ENCODE measurements at regions not wholly inside any gene's neighbourhood (a gene's known extent, or its start where the extent isn't known, plus 50 kb on each side); places are given as distances from the start of the nearest gene placed in this dataset.
"Not testable (repeated sequence)": the region's sequence is repeated elsewhere in the genome, so short reads cannot be mapped to it uniquely, and the experiment has no call there.

DNA sequence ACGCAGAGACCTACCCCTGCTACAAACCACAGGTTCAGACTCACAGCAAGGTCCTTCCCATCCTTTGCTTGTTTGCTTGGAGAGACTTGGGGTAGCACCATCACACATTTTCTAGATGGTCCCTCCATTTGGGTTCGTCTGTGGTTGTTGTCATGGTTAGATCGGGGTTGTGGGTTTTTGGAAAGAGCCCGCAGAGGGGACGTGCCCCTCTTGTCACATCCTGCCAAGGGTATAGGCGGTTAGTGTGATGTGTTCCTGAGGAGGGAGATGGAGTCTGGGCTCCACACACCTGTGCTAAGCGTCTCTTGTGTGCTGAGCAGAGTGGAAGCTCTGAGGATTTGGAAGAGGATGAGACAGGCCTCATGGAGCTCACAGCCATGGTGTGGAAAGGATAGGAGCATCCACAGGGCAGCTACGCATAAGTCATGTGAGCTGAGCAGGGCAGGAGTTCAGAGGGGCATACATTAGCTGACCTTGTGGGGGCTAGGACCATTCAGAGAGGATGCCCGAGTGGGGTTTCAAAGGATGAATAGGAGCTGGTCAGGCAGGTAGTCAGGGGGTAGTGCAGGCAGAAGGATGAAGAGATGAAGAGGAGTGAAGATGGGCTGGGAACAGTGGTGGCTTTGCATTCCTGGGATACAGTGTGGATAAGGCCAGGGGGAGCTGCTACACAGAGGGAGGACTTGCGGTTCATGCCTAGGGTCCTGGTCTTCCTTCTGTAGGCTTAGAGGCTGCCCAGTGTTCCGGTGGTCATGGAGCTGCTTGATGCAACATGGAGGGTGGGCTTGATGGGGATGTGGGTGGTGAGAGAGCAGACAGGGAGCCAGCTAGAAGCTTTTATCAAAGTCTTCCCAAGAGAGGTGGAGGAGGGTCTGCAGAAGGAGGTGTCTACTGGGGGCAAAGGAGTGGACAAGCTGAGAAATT lies 62.9 kb downstream of the ACKR3 start:
- DNase-seq (ENCODE audit: low read depth), result no peak

DNA sequence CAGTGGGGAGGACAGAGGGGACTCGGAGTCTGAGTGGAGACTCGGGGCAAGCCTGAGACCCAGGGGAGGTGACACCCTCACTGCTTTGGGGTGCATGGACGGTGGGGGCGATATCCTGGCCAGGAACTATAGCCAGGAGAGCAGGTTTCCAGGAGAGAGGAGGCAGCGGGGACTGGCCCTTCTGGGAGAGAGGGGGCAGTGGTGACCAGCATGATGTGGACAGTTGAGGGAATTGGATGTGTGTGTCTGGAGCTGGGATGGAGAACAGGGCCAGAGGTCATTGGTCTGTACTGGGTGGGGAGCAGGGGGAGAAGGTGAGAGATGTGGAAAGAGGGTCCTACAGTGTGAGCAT lies 63.6 kb downstream of the ACKR3 start:
- no peak for DNase-seq (ENCODE audit: low read depth)

DNA sequence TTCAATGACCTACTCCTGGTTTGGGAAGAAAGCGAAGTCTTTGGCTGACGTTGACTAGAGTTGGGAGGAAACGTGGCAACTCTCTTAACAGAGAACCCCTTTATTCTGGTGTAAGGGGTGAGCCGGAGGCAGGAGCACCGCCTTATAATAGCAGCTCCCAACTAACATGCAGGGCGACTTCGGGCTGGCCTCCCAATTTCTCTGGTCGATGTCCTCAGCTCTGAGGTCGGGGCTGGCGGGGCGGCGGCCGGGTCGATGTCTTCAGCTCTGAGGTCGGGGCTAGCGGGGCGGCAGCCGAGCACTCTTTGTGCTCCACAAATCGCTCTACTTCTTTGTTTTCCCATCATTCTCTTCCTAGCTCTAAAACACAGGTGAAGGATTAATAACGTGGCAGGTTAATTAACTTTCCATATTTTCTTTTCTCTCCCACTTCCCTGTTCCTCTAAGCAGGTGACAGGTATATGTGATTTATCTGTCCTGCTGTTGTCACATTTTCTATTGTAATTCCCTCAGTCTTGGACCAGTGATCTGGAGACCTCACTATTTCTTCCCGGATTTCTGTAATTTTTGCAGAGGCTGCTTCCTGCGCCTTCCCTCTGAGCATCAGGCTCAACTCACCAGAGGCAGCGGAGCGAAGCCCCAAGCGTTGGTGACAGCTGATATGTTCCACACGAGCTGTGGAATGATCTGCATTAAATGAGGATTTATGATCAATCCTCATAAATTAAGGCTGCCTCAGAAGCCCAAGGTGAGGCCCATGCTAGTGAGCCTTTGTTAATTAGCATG lies 64.3 kb downstream of the ACKR3 start:
- no peak for DNase-seq (ENCODE audit: low read depth)

DNA sequence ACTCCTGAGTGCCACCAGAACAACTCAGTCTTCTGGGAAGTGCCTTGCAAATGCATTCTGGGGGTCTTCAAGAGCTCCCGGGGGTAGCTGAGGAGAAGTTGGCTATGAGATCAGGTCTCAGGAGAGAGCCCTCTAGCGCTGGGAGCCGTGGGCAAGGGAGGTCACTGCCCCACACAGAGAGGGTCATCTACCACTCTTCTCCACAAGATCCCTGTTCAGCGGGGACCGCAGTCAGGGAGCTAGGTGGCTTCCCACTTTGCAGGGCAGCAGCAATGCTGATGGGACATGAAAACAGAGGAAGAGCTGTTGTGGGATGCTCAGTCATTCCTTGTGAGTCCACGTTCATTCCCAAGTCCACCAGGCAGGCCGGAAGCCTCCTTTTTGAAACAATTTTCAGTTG lies 66.6 kb downstream of the ACKR3 start:
- DNase-seq (ENCODE audit: low read depth), result no peak

DNA sequence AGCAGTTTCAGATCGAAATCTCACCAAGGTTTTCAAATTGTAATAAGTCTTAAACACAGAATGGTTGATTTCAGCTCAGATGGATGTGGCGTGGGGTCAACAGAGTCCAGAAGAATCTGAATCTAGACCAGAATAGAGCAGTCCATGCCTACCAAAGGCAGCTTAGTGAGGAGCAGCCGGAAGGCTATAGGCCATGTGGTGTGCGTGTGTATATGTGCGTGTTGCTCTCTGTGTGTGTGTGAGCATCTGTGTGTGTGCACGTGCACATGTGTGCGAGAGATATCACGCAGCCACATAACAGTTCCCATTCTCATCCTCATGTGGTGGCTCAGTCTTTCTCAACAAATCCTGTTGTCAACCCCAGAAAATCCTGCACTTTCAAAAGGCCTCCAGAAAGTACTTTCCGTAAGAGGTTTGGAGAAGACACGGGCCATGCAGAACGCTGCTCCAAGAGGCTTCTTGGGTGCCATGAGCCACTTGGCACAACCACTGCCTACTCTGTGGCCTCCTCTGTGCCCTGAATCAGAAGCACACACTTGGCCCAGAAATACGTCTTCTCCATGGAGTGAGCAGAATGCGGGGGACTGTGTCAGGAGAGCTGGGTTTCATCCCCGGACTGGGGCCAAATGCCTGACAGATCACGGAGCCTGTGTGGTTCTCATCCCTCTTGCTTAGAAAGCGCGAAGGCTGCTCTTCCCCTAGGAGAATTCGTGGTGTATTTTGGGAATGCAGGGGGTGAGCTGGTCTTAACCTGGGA lies 67.3 kb downstream of the ACKR3 start:
- DNase-seq (ENCODE audit: low read depth), result no peak

DNA sequence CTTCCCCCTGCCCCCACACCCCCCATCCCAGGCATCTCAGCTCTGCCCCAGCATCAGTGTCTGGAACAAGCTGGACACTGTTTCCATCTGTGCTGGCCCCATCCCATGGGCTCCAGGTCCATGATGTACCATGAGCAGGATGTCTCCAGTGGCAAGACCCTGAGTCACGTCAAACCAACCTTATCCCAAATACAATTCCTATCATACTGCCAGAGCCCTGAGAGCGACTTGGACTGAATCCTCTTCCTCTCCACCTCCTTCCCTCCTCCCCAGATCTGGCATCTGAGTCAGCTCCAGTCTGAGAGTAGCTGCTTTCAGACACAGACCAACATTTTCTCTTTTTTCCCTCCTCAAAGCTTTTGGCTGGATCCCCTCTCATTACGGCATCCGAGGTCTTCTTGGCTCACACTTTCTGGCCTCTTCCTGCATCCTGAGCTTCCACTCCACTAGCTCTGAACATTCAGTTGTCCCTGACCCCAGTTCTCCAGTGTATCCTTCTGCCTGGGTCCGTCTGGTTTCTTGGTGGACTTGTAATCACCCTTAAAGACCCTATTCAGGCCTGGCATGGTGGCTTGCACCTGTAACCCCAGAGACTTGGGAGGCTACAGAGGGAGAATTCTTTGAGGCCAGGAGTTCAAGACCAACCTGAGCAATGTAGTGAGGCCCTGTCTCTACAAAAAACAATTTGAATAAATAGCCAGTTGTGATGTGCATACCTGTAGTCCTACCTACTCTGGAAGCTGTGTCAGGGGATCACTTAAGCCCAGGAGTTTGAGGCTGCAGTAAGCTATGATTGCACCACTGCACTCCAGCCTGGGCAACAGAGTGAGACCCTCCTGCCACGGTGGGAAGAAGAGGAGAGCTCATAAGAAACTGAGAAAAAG lies 68.3 kb downstream of the ACKR3 start:
- DNase-seq (ENCODE audit: low read depth), result no peak

DNA sequence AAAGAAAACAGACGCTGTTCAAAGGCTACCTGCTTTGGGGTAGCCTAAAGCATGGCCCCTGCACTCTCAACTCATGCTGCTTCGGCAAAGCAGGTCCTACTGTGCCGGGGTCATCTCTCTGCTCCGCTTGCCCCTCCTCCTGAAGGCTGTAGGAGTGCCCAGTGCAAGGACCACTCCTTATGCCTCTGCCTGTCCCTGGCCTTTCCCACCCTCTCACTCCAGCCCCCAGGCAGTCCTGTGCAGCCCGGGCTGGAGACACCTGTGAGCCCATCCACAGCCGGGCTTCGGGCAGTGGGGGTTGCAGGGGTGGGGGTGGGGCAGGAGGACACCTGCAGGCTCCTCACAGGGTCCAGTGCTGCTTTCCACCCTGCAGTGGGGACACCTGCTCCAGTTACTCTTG lies 69.1 kb downstream of the ACKR3 start:
- DNase-seq (ENCODE audit: low read depth), result no peak

DNA sequence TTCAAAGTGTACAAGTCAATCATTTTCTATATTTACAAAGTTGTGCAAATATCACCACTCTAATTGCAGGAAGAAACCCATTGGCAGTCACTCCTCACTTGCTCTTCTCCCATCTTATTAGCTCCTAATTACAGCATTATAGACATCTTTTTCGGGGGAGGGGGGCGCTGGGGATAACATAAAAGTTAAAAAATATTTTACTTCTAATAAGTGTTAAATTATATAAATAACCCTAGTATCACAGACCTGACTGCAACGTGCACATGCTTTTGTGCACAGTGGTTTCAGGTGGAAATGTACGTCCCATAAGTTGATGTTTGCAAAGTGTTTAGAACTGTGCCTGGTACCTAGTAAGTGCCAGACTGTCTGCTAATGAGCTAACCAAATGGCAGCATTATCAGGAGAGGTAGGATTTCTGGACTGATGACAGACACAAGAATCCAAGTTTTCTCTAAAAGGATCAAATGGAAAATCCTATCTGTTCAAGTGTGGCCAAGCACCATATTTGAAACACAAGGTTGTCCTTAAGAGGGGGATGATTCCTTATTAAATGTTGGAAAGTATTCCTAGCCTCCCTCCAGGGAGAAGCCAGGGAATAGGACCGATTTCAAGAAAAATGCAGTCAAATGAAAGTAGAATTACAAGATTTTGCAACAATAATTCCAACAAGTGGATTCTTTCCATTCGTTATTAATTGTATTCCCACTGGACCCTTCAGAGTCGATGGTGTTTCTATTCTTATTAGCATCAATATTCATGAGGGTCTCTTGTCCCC lies 70.0 kb downstream of the ACKR3 start:
- DNase-seq (ENCODE audit: low read depth), result no peak

DNA sequence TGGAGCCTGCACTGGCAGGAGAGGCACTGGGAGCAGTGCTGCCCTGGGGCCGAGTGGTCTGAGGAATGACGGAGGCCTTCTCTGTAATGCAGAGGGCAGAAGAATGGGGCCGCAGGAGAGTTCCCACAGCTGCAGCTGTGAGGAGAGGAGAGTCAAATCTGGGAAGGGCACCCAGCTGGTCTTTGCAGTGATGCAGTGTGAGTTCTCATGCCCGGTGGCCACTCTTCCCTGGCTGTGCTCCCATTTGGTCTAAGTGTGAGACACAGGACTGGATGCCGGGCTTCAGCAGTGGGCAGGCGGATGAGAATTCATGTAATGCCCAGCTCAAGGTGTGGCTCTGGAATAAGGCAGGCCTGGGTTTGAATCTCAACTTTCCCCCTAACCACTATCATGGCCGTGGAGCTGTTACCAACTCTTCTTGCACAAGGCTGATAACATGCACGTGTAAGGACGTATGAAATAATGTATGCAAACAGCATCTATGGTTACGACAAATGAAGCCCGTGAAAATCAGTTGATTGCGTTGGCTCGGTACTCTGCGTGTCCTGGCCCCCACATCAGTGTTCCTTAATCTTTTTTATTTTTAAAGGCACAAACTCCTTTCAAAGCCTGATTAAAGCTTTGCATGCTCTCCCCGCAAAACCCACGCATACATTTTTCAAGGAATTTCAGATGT lies 71.6 kb downstream of the ACKR3 start:
- DNase-seq (ENCODE audit: low read depth), result no peak

DNA sequence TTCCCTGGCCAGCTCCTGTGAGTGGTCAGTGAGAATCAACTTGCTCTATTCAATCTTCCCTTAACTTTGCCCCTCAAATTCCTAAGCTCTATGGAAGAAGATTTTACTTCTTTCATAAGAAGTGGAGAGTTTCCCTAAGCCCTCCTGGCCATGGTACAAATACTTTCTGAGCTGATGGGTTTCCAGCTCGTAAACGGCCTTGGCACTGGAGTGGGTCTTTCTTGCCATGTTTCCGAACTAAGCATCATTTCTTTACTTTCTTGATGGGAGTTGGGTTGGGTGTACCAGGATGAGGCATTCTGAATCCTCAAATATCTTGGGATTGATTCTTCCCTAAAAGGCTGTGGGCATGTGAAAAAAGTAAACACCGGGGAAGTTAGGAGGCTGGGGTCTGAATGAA lies 72.5 kb downstream of the ACKR3 start:
- no peak for DNase-seq (ENCODE audit: low read depth)

DNA sequence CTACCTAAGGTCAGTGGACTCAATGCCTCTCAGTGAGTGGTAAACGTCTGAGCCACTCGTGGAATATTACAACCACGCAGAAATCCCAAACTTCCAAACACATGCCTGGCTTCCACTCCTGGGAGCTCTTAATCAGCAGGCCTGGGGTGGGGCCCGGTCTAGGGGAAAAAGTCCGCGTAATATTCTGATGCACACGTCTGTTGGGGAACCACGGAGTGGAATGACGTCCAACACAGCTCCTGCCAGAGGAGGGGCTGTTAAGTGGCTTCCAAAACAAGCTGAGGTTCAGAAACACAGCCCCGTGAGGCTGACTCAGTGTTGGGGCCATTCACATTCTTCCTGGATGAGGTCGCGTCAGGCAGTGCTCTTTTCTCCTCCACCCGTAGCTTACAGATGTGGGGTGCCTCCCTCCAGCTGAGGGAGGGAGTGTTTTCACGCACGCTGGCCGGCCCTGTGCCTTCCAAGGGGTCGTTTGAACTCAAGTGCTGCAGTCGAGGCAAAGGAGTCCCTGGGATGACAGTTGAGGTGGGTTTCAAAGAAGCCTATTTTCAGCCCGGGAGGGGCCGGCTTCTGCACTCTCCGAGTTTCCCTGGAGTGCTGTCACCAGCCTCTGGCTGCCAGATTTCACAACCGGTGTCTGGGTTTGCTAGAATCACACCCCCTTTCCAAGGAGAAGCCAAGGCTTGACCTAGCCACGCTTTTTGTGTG lies 73.1 kb downstream of the ACKR3 start:
- DNase-seq (ENCODE audit: low read depth), result no peak

DNA sequence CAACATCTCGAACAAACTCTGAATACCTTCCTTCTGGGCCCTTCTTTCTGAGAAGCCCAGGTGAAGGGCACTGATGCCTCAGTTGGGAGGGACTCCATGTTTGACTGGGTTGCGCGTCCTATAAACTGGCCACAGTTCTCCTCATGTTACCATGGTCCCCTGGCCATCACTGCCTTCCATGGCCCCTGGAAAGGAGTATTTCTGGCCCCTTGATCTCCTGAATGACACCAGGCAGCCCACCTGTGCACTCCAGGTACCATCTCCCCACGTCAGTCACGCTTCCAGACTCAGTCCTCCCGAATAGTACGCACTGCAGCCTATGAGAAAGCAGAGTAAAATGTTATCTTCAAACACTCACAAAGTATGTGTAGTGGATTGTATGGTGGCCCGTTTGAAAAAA lies 73.9 kb downstream of the ACKR3 start:
- no peak for DNase-seq (ENCODE audit: low read depth)

DNA sequence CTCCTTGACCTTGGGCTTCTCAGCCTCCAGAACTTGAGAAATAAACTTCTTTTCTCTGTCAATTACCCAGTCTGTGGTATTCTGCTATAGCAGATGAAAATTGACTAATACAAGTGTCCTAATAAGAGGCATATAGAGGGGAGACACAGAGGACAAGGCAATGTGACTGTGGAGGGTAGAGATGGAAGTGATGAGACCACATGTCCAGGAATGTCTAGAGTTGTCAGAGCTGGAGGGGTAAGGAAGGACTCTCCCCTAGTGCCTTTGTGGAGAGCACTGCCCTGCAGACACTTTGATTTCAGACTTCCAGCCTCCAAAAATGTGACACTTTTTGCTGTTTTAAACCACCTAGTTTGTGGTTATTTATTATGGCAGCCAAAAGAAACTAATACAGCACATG lies 74.4 kb downstream of the ACKR3 start:
- no peak for DNase-seq (ENCODE audit: low read depth)

DNA sequence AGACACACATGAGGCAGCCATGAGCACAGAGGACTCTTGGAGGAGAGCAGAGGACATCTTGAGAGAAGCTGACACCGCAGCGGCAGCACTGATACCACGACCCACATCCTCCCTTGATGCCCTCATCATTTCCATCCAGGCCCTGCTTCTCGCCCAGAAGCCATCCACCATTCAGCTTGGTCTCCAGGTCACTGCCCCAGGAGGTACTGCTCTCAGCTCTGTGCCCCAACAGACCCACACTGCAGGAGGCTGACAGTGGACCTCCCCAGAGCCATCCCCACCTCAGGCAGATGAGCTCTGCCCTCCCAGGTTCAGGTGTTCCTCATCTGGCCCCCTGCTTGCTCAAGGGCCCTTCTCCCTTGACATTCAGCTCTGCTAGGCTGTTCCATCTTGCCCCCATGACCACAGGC lies 74.9 kb downstream of the ACKR3 start:
- DNase-seq (ENCODE audit: low read depth), result no peak

DNA sequence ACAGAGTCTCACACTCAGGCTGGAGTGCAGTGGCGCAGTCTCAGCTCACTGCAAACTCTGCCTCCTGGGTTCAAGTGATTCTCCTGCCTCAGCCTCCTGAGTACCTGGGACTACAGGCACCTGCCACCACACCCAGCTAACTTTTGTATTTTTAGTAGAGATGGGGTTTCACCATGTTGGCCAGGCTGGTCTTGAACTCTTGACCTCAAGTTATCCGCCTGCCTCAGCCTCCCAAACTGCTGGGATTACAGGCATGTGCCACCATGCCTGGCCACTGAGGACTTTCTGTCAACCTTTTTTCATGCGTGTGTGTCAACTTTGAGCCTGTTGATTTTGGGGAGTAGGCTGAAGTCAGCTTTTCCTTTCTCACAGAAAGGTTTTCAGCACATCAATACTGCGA lies 75.5 kb downstream of the ACKR3 start:
- not testable (repeated sequence) for DNase-seq (ENCODE audit: low read depth)

DNA sequence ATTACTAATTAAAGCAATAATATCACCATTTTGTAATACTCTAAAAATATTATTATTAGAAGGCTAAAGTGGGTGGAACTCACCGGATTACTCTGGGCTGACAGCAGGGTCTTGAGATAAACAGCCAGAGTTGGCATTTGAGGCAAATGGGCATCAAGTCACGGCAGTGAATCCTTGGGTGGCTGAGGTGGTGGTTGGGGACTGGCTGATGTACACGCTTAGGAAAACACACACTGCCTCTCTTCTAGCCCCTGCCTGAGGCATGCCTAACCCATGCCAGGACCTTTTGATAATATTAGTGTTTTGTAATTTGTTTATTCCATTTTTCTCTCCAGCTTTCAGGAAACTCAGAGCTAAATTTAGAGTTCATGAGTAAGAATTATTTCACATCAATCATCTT lies 76.8 kb downstream of the ACKR3 start:
- DNase-seq (ENCODE audit: low read depth), result no peak

DNA sequence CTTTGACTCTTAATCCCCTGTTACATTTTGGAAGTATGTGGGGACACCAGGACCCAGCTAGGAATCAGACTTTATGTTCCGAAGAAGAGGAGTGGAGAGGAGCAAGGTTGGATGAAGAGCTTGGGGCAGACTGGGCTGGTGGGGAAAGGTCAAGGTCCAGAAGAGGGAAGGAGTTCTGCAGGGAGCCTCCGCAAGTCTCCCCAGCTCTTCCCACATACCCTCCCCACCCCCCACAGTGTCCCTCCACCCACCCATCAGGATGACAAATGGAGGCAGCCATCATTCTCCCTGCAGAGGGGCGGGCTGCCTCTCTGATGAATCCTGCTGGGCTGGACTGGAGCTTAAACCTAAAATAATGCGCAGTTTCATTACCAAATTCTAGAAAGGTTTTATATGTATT lies 77.2 kb downstream of the ACKR3 start:
- DNase-seq (ENCODE audit: low read depth), result no peak

DNA sequence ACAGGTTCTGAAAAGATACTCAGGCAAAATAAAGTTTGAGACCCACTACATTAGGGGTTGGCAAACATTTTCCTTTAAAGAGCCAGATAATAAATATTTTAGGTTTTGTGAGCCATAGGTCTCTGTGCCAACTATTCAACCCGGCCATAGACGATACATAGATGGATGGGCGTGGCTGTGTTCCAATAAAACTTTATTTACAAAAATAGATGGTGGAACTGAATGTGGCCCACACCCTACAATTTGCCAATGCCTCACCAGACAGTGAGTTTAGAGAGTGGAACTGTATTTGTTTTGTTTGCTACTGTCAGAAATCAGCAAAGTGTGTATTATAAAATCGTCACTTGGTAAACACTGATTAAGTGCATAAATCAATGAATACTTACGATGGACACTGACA lies 78.0 kb downstream of the ACKR3 start:
- no peak for DNase-seq (ENCODE audit: low read depth)

DNA sequence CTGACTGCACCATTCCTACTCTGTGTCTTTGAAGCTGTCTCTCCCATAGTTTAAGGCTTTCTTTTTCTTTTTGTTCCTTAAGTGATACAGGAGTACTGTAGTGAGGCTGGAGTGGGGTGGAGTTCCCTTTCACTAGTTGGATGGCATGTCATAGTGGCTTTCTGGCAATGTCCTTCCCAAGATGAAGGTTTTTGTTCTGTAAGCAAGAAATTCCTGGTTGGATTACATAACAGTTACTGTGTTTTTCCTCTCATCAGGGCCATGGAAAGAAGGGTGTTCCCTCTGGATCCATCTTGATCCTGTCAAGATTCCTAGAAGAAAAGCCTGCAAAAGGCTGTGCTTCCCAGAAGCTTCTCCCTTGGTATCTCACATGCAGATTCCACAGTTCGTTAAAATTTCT lies 84.2 kb downstream of the ACKR3 start:
- no peak for DNase-seq (ENCODE audit: low read depth)

DNA sequence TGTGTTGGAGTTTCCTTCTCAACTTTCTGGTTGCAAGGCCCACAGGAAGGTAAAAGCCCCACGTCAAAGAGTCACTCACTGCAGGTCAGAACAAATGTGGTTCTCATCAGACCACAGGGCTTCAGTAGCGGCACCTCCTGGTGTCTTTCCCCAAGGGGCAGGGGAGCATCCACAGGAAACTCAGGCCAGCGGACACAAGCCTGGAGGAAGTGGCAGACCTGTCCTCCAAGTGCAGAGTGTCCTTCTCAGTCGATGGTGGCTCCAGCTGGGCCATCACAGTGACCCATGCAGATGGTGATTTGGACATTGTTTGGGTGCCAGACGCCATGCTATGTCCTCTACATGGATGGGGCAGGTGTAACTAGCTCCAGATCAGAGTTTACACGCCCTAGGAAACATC lies 84.9 kb downstream of the ACKR3 start:
- no peak for DNase-seq (ENCODE audit: low read depth)
